WERI-Rb-1 (cell line): ENCODE measurements at regions not wholly inside any gene's neighbourhood (a gene's known extent, or its start where the extent isn't known, plus 50 kb on each side); places are given as distances from the start of the nearest gene placed in this dataset.
"Not testable (repeated sequence)": the region's sequence is repeated elsewhere in the genome, so short reads cannot be mapped to it uniquely, and the experiment has no call there.

Experiments
- DNase-seq: peaks from one replicate; pipeline ENCODE4 v3.0.0-alpha.2; 2020
- H3K27ac ChIP-seq: fragments of 250-450 bp; sonication (Bioruptor Pico); 2 replicates; pipeline ENCODE4 v1.5.1; 2020; ENCODE audit warnings: mild to moderate bottlenecking, moderate library complexity
- H3K27me3 ChIP-seq: fragments of 250-450 bp; sonication (Bioruptor Pico); 2 replicates; pipeline ENCODE4 v1.5.1; 2021; ENCODE audit warnings: mild to moderate bottlenecking, low read depth, moderate library complexity; ENCODE audit not compliant: insufficient read depth, severe bottlenecking
- H3K36me3 ChIP-seq: fragments of 250-450 bp; sonication (Bioruptor Pico); 2 replicates; pipeline ENCODE4 v1.5.1; 2020; ENCODE audit warnings: mild to moderate bottlenecking, moderate library complexity
- H3K4me3 ChIP-seq: 2 replicates; pipeline ENCODE4 v1.5.1; 2011; ENCODE audit warnings: low read depth, mild to moderate bottlenecking, control low read depth, low read length
- H3K9me3 ChIP-seq: fragments of 250-450 bp; sonication (Bioruptor Pico); 2 replicates; pipeline ENCODE4 v1.5.1; 2021; ENCODE audit warnings: mild to moderate bottlenecking, moderate library complexity; ENCODE audit not compliant: severe bottlenecking
- TF ChIP-seq, protein P1 (sequence below): IDR thresholded peaks from 2 replicates; pipeline ENCODE4 v1.5.1; 2011; ENCODE audit warnings: low read depth, mild to moderate bottlenecking, control low read depth, inconsistent platforms, low read length

DNA sequence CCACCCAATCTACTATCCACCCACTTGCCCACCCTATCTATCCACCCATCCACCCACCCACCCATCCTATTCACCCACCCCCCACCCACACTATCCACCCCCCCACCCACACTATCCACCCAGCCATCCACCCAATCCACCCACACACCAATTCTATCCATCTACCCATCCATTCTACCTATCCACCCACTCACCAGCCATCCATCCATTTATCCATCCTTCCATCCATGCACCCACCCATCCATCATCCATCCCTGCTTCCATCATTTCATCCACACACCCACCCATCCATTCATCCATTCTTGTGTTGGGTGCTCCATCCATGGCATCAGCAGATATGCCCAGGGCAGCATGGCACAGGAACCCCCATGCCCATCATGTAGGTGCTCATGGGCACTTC, 1206.6 kb downstream of the BRD1 start:
- TF ChIP-seq, protein P1, sequence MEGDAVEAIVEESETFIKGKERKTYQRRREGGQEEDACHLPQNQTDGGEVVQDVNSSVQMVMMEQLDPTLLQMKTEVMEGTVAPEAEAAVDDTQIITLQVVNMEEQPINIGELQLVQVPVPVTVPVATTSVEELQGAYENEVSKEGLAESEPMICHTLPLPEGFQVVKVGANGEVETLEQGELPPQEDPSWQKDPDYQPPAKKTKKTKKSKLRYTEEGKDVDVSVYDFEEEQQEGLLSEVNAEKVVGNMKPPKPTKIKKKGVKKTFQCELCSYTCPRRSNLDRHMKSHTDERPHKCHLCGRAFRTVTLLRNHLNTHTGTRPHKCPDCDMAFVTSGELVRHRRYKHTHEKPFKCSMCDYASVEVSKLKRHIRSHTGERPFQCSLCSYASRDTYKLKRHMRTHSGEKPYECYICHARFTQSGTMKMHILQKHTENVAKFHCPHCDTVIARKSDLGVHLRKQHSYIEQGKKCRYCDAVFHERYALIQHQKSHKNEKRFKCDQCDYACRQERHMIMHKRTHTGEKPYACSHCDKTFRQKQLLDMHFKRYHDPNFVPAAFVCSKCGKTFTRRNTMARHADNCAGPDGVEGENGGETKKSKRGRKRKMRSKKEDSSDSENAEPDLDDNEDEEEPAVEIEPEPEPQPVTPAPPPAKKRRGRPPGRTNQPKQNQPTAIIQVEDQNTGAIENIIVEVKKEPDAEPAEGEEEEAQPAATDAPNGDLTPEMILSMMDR = no peak
- H3K27me3 ChIP-seq = no peaks in the 10 kb centered on the region
- H3K9me3 ChIP-seq = no peaks in the 10 kb centered on the region
- H3K4me3 ChIP-seq = no peak overlapping the region
- DNase-seq = no peak
- H3K27ac ChIP-seq = no peak overlapping the region
- no peaks in the 10 kb centered on the region for H3K36me3 ChIP-seq

DNA sequence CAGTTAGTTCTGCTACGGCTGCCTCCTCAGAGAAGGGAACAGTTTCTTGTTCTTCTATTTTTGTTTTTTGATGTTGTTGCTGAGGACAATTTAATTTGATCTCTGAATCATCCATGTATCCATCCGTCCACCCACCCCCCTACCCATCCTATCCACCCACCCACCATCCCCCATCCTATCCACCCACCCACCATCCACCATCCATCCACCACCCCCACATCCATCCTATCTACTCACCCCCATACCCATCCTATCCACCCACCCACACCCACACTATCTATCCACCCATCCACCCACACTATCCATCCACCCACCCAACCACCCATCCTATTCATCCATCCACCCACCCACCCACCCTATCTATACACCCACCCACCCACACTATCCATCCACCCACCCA, 1207.2 kb downstream of the BRD1 start:
- not testable (repeated sequence) for H3K4me3 ChIP-seq, H3K27ac ChIP-seq, DNase-seq, H3K27me3 ChIP-seq, H3K9me3 ChIP-seq, H3K36me3 ChIP-seq

DNA sequence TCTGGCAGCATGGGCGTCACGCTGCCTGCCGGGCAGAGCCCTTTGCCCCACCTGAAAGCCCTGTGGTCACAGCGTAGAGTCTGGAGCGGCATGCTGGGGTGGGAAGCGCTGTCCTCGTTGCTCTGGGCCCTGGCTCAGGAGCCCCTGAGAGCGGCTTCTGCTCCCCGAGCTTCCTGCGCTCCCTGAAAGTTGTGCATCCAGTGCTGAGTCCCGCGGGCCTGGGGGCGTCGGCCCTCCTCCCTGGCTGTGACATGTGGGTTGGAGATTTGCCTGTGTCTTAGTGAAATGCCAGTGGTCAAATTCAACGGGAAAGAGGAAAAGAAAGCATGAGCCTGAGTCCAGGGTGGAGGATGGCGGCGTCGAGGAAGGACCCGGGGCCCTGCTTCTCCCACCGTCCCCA, 1208.0 kb downstream of the BRD1 start:
- DNase-seq = no peak
- Histone ChIP-seq H3K36me3 (no peaks in the 10 kb centered on the region), H3K27me3 (no peaks in the 10 kb centered on the region), H3K27ac (no peak overlapping the region), H3K4me3 (no peak overlapping the region), H3K9me3 (no peaks in the 10 kb centered on the region)
- TF ChIP-seq, protein P1 = no peak

DNA sequence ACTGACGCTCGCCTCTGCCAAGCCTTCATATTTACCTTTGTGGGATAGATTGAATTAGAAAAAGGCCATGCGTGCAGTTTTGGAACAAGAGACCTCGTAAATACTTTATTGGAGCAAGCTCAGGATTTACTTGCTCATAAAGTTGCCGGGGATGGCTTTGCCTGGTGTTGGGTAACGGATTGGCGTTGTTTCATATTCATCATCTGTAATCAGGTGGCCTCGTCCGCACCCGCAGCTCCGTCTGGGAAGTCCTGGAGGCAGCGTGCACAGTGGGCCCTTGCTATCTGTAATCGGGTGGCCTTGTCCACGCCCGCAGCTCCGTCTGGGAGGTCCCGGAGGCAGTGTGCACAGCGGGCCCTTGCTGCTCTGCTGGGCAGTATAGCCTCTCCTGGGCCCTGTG, 1209.3 kb downstream of the BRD1 start:
- no peak for DNase-seq
- H3K4me3 ChIP-seq = no peak overlapping the region
- no peaks in the 10 kb centered on the region for H3K9me3 ChIP-seq
- no peak overlapping the region for H3K27ac ChIP-seq
- no peaks in the 10 kb centered on the region for H3K27me3 ChIP-seq
- H3K36me3 ChIP-seq = no peaks in the 10 kb centered on the region
- TF ChIP-seq, protein P1 = no peak

DNA sequence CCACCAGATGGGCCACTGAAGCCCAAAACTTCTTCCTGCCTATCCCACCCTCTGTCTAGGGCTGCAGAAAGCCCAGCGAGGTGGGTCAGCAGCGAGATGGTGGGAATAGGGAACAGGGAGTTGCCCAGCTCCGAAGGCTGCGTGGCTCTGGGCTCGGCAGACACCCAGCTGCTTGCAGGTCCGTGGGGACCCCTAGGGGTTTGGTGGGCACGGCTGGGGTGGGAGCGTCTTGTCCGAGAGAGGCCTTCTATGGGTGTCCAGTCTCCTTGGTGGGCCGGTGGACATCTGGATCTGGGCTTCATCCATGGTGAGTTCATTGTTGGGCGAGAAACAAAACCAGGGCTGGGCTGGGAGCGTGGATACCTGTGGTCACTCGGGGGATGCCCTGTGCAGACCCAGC, 1211.0 kb downstream of the BRD1 start:
- Histone ChIP-seq H3K36me3 (no peaks in the 10 kb centered on the region), H3K27me3 (no peaks in the 10 kb centered on the region), H3K9me3 (no peaks in the 10 kb centered on the region), H3K4me3 (no peak overlapping the region), H3K27ac (no peak overlapping the region)
- TF ChIP-seq, protein P1 = no peak
- no peak for DNase-seq

DNA sequence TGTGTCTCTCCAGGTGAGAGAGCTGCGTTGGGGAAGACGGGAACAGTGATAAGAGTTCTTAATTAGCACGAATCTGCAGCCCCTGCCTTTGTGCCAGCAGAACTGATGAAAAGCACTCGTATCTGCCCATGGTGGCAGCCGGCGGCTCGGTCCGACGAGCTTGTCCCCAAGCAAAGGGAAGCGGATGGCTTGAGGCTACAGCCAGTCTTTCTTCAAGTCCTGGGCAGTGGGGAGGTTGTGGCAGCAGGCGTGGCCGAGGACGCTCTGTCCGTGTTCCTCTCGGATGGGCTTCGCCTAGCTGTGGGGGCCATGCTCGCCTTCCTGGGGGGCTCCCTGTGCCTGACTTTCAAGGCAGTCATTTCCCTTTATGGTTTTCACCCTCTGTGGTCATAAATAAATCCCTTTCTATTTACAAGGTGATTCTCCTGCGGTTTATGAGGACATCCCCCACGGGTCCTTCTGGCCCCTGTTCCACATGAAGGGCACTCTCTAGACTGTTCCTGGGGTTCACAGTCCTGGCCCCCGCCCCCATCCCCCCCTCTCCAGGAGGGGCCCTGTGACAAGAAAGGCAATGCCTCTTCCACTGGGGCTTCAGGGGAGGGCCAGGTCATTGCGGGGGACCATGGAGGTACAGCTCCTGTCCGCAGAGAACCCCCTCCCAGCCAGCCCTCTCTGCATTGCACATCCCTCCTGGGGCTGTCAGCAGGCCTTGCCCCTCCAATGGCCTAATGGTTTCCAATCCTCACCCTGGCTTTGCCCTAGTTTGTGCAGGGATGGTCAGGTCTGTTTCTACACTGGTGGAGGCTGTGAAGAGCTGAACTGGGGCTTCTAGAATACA, 1212.3 kb downstream of the BRD1 start:
- no peak overlapping the region for H3K27ac ChIP-seq
- TF ChIP-seq, protein P1 = no peak
- H3K27me3 ChIP-seq = no peaks in the 10 kb centered on the region
- H3K9me3 ChIP-seq = no peaks in the 10 kb centered on the region
- no peaks in the 10 kb centered on the region for H3K36me3 ChIP-seq
- no peak overlapping the region for H3K4me3 ChIP-seq
- DNase-seq = no peak
